Lower leg skin (tissue), 4 donors: ENCODE measurements at regions not wholly inside any gene's neighbourhood (a gene's known extent, or its start where the extent isn't known, plus 50 kb on each side); places are given as distances from the start of the nearest gene placed in this dataset.

Source experiments
- DNase-seq, 2 donors: peaks; one replicate each; pipeline ENCODE4 v3.0.0-alpha.2; 2019; ENCODE audit warnings: low spot score in 2 of 2
- H3K4me3 ChIP-seq: fragments of 200-600 bp; sonication (generic); 2 replicates; pipeline ENCODE4 v1.5.1; 2017; ENCODE audit warnings: mild to moderate bottlenecking, low read depth; ENCODE audit not compliant: poor library complexity, severe bottlenecking
- POLR2A ChIP-seq, 2 donors: fragments of 450-650 bp; IDR thresholded peaks; one replicate each; pipeline ENCODE4 v1.6.1; 2016 to 2017; ENCODE audit warnings: antibody characterized with exemption in 2 of 2, mild to moderate bottlenecking in 1 of 2, moderate library complexity in 1 of 2
- WGBS, 2 donors: methylation state at CpG; one replicate each; pipeline ENCODE4 v1.1.5; 2018; 5-methylcytosine and 5-hydroxymethylcytosine counted together
- intact Hi-C: fragments of 100-400 bp; cut with DNase I; formaldehyde crosslinking; loops from one replicate; pipeline ENCODE4 v1.15.0; 2023; ENCODE audit warnings: low total_unique reads
- TF ChIP-seq, protein P1 (sequence below), 3 donors: fragments of 450-650 bp; IDR thresholded peaks; one replicate each; pipeline ENCODE4 v1.5.1; 2016; ENCODE audit warnings: antibody characterized with exemption in 3 of 3, mild to moderate bottlenecking in 3 of 3, moderate library complexity in 2 of 3

DNA sequence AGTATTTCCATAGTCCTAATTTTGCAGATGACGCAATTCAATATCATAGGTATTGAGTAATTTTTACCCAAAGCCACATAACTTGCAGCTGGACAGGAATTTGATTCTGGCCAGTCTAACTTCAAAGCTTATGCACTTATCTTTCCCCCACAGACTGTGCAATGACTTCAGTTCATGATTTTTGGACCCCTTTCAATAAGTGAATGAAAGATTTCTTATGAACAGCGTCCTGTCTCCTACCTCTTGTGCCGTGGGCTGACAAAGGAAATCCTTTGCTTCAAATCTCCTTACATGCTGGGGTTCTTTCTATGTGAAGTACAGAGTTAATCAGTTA lies 217.7 kb upstream of the KIRREL3 start:
- no peak overlapping the region for H3K4me3 ChIP-seq
- TF ChIP-seq POLR2A (IDR thresholded peaks at IDR 0.05): no peak
- TF ChIP-seq, protein P1, sequence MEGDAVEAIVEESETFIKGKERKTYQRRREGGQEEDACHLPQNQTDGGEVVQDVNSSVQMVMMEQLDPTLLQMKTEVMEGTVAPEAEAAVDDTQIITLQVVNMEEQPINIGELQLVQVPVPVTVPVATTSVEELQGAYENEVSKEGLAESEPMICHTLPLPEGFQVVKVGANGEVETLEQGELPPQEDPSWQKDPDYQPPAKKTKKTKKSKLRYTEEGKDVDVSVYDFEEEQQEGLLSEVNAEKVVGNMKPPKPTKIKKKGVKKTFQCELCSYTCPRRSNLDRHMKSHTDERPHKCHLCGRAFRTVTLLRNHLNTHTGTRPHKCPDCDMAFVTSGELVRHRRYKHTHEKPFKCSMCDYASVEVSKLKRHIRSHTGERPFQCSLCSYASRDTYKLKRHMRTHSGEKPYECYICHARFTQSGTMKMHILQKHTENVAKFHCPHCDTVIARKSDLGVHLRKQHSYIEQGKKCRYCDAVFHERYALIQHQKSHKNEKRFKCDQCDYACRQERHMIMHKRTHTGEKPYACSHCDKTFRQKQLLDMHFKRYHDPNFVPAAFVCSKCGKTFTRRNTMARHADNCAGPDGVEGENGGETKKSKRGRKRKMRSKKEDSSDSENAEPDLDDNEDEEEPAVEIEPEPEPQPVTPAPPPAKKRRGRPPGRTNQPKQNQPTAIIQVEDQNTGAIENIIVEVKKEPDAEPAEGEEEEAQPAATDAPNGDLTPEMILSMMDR (IDR thresholded peaks at IDR 0.05): no peak
- no peak for DNase-seq
- intact Hi-C loops: no loop called here
- WGBS, 2 donors: 69 to 80% methylated on average over 3 of the region's 3 CpGs

DNA sequence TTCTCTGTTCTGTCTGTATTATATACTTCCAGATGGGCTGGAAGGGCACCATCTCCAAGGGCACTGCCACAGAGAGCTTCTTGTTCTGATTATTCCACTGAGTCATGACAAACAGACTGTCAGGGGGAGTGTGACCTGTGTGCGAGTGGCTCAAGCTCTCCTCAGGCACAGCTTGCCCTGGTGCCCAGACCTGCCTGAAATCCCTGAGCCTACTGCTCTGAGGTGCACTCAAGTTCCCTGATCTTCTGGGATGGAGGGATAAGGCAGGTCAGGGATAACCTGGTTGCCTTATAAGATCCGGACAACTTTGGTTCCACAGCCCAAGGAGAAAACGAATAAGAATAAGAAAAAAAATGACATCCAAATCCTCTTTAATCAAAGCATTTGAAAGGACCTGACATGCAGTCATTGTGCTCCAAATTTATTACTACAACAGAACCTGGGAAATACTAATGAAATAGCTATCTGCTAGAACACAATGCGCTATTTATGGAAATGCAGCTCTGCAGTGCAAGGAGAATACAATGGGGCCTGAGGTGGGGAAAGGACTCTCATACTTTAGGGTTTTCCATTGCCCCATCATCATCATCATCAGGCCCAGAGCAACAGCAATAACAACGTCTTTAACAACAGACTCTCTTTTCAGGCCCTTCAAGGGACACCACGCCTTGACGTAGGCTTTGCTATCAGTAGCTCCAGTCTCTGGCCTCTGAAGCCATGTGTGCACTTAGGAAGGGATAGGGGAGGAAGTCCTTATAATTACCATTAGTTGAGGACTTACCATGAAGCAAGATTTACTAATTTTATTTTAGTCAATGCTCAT lies 217.1 kb upstream of the KIRREL3 start:
- 76% methylated on average over 7 of the region's 7 CpGs for WGBS, 2 donors
- DNase-seq: no peak
- intact Hi-C loops: no loop called here
- H3K4me3 ChIP-seq: no peak overlapping the region
- TF ChIP-seq, protein P1 (IDR thresholded peaks at IDR 0.05): no peak
- no peak for TF ChIP-seq POLR2A (IDR thresholded peaks at IDR 0.05)

DNA sequence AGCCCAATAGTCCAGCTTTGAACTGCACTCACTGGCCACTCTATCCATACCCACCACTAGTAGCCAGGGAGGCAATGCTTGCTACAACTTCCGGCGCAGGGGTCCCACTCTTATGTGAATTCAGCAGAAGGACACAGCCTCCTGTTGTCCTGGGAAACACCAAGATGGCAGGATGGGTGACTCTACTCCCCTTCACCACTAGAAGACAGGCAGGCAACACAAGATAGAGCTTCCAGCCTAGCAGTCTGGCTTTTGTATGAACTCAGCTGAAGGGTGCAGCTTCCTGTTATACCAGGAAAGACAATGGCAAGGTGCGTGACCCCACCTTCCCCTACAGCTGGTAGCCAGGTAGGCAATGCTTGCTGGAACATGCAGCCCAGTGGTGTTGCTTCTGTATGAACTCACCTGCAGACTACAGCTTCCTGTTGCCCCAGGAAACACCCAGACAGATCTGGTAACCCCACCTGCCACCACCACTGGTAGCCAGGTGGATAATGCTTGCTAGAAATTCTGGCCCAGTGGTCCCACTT lies 205.2 kb upstream of the KIRREL3 start:
- 89% methylated on average over 3 of the region's 3 CpGs for WGBS, 2 donors
- no peak overlapping the region for H3K4me3 ChIP-seq
- no peak for DNase-seq
- intact Hi-C loops: no loop called here
- TF ChIP-seq, protein P1 (IDR thresholded peaks at IDR 0.05): no peak
- TF ChIP-seq POLR2A (IDR thresholded peaks at IDR 0.05): no peak

DNA sequence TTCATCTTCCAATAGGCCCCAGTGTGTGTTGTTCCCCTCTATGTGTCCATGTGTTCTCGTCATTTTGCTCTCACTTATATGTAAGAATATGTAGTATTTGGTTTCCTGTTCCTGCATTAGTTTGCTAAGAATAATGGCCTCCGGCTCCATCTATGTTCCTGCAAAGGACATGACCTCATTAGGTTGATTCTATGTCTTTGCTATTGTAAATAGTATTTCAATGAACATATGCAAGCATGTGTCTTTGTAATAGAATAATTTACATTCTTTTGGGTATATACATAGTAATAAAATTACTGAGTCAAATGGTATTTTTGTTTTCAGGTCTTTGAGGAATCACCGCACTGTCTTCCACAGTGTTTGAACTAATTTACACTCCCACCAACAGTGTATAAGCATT lies 202.9 kb upstream of the KIRREL3 start:
- 26 to 72% methylated on average over 3 of the region's 3 CpGs for WGBS, 2 donors
- no peak for TF ChIP-seq POLR2A (IDR thresholded peaks at IDR 0.05)
- H3K4me3 ChIP-seq: no peak overlapping the region
- DNase-seq: no peak
- intact Hi-C loops: no loop called here

DNA sequence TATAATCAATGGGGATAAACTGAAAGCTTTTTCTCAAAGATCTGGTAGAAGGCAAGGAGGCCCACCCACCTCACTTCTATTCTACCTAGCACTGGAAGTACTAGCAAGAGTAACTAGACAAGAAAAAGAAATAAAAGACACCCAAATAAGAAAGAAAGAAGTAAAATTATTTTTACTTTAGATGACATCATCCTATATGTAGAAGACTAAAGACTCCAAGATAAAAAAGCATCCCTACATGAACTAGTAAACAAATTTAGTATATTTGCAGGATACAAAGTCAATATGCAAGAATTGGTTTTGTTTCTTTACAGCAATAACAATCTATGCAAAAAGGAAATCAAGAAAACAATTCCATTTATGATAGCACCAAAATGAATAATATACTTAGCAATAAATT lies 201.5 kb upstream of the KIRREL3 start:
- H3K4me3 ChIP-seq: no peak overlapping the region
- no peak for DNase-seq
- TF ChIP-seq, protein P1 (IDR thresholded peaks at IDR 0.05): no peak
- TF ChIP-seq POLR2A (IDR thresholded peaks at IDR 0.05): no peak
- intact Hi-C loops: no loop called here

DNA sequence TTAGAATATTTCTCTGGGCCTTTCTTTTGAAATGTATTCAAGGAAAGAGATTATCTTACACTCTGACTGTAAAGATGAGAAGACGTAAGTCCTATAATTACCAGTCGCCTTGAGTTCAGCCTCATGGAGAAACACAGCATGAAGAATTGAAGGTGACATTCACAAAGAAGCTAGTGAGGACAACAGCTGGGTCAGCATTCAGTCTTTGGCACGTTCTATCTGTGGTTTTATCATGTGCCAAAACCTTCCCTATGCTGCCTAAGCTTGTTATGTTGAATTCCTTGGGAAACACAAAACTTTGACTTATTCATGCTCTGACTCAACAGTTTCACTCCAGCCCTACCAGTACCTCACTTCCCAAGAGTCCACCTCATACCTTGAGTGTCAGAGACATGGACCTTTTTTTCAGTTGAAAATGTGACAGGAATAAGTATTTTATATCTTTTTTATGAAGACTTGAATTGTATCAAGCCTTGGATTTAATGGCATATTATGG lies 198.8 kb upstream of the KIRREL3 start:
- intact Hi-C loops: no loop called here
- H3K4me3 ChIP-seq: no peak overlapping the region
- DNase-seq: no peak
- TF ChIP-seq, protein P1 (IDR thresholded peaks at IDR 0.05): no peak
- no peak for TF ChIP-seq POLR2A (IDR thresholded peaks at IDR 0.05)
- WGBS, 2 donors: 60 to 62% methylated on average over 3 of the region's 3 CpGs
